PC-3 (cell line): ENCODE measurements at regions not wholly inside any gene's neighbourhood (a gene's known extent, or its start where the extent isn't known, plus 50 kb on each side); places are given as distances from the start of the nearest gene placed in this dataset.

ENCODE experiments used
- CTCF ChIP-seq: fragments of 300-600 bp; sonication (generic); conservative IDR thresholded peaks from 2 replicates; pipeline ENCODE4 v1.5.1; 2017; ENCODE audit warnings: antibody characterized with exemption, low read depth, mild to moderate bottlenecking, low read length
- EZH2 ChIP-seq: fragments of 300-600 bp; sonication (generic); IDR thresholded peaks from one replicate; pipeline ENCODE4 v1.6.1; 2017; ENCODE audit warnings: antibody characterized with exemption, mild to moderate bottlenecking, low read length; ENCODE audit not compliant: unreplicated experiment
- EZH2phosphoT487 ChIP-seq: fragments of 300-600 bp; sonication (generic); IDR thresholded peaks from 2 replicates; pipeline ENCODE4 v1.6.1; 2018; ENCODE audit warnings: mild to moderate bottlenecking, antibody characterized with exemption, low read length, borderline replicate concordance

DNA sequence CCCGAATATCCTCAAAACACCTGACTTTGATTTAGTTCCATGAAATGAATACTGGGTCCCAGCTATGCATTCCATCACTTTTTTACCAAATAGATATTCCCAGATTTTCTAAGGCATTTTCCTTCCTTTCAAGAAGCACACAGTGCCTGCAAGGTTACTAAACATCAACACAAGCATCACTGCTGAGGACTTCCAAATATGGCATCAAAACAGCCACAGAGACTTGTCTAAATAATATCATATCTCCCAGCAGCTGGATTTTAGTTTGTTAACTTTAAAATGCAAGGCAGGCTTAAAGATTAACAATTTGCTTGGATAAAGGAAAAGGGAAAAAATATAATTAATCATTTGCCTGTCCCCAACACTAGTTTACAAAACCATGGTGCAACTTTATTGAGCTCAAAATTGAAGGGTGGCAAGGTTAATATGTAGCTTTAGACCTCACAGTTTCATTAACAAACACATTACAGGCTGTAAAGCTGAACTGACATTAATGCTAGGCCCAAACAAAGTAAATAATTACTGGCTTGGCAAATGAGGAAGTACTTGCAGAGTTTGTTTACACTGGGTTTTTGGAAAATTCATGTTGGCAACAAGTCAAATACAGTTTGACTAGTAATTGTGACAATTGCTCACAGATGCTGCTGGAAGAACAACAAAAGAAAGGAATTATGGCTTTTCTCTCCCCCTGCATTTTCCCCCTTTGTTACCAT is 401.7 kb upstream of the CDIN1 start:
- no peak for TF ChIP-seq CTCF
- no peak for TF ChIP-seq EZH2
- TF ChIP-seq EZH2phosphoT487, result no peak
